GM12878 (cell line): ENCODE measurements at regions not wholly inside any gene's neighbourhood (a gene's known extent, or its start where the extent isn't known, plus 50 kb on each side); places are given as distances from the start of the nearest gene placed in this dataset.

Experiments
- ATAC-seq: fragments of 200-7000 bp; cut with Tn5 transposase; 3 replicates; pipeline ENCODE4 v1.9.1; 2020; ENCODE audit warnings: mild to moderate bottlenecking, moderate library complexity
- BruUV-seq: library from RNA; stranded (reverse); fragments of 400-500 nt; replicated peaks from 2 replicates; lab custom pipeline; 2021; lab: Mats Ljungman, UMichigan
- CTCF ChIA-PET: fragments of 300-600 bp; sonication (Branson Sonifier 250); formaldehyde crosslinking; extraction: SDS; loops from one replicate; lab custom pipeline; 2021; ENCODE audit warnings: inconsistent platforms; lab: Yijun Ruan, JAX
- POLR2A ChIA-PET: fragments of 350-600 bp; formaldehyde crosslinking; extraction: SDS; loops from one replicate; lab custom pipeline; 2021; ENCODE audit warnings: inconsistent platforms; lab: Charles Lee
- RAD21 ChIA-PET: fragments of 300-600 bp; sonication (Branson Sonifier 250); formaldehyde crosslinking; loops from one replicate; lab custom pipeline; 2023; ENCODE audit warnings: antibody characterized with exemption; ENCODE audit not compliant: unreplicated experiment; lab: Charles Lee
- SMC1A ChIA-PET: fragments of 300-600 bp; sonication (Branson Sonifier 250); formaldehyde crosslinking; loops from one replicate; lab custom pipeline; 2023; ENCODE audit not compliant: unreplicated experiment, uncharacterized antibody; lab: Charles Lee
- DNase-seq: peaks from one replicate; pipeline ENCODE4 v3.0.0-alpha.2; 2011; ENCODE audit warnings: low read depth, low spot score
- FAIRE-seq: peaks from 3 replicates; lab custom pipeline; 2011; peaks lifted over from hg19 to GRCh38; lab: Jason Lieb, UNC
- H2AFZ ChIP-seq: 2 replicates; pipeline ENCODE4 v1.6.0; 2011; ENCODE audit warnings: low read depth, low read length, control low read depth; ENCODE audit not compliant: control insufficient read depth
- H3K27ac ChIP-seq: 2 replicates; pipeline ENCODE4 v1.5.1; 2011; ENCODE audit warnings: control low read depth; ENCODE audit not compliant: control insufficient read depth, insufficient read depth
- H3K27me3 ChIP-seq, 2 experiments: replicated peaks in 1 of 2; 2 replicates each; pipeline versions ENCODE4 v1.6.0 to v1.6.1; 2011; ENCODE audit warnings: low read length in 1 of 2; ENCODE audit not compliant: control insufficient read depth in 2 of 2, insufficient read depth in 2 of 2
- H3K36me3 ChIP-seq, 2 experiments: 2 replicates each; pipeline ENCODE4 v1.5.1; 2011; ENCODE audit warnings: low read length in 1 of 2; ENCODE audit not compliant: control insufficient read depth in 2 of 2, insufficient read depth in 2 of 2
- H3K4me1 ChIP-seq: 2 replicates; pipeline ENCODE4 v1.6.1; 2011; ENCODE audit warnings: mild to moderate bottlenecking, low read length, moderate library complexity, mixed read lengths; ENCODE audit not compliant: control insufficient read depth, insufficient read depth
- H3K4me2 ChIP-seq: 2 replicates; pipeline ENCODE4 v1.6.0; 2011; ENCODE audit warnings: control low read depth; ENCODE audit not compliant: control insufficient read depth, insufficient read depth
- H3K4me3 ChIP-seq: fragments of 200-600 bp; sonication (generic); 2 replicates; pipeline ENCODE4 v1.5.1; 2016
- H3K79me2 ChIP-seq: 2 replicates; pipeline ENCODE4 v1.6.0; 2011; ENCODE audit warnings: low read length; ENCODE audit not compliant: control insufficient read depth, insufficient read depth
- H3K9ac ChIP-seq: 2 replicates; pipeline ENCODE4 v1.8.0; 2011; ENCODE audit warnings: low read length, control low read depth, mixed read lengths; ENCODE audit not compliant: control insufficient read depth, insufficient read depth
- H3K9me3 ChIP-seq: replicated peaks from 3 replicates; pipeline ENCODE4 v1.5.1; 2011; ENCODE audit warnings: mild to moderate bottlenecking, low read length; ENCODE audit not compliant: control insufficient read depth, insufficient read depth
- H4K20me1 ChIP-seq: 2 replicates; pipeline ENCODE4 v1.6.0; 2011; ENCODE audit not compliant: control insufficient read depth, insufficient read depth
- ATF7 ChIP-seq: fragments of 450-650 bp; IDR thresholded peaks from 2 replicates; pipeline ENCODE4 v1.6.1; 2016; ENCODE audit warnings: low read depth, mild to moderate bottlenecking
- BCL11A ChIP-seq: IDR thresholded peaks from 2 replicates; pipeline ENCODE4 v1.6.1; 2011; ENCODE audit warnings: low read depth, low read length
- BHLHE40 ChIP-seq, 2 experiments: fragments of 450-650 bp in 1 of 2; IDR thresholded peaks; 2 replicates each; pipeline ENCODE4 v1.6.1; 2011 to 2017; ENCODE audit warnings: low read depth in 2 of 2, borderline replicate concordance in 1 of 2, improper control_type of control experiment in 1 of 2, low read length in 1 of 2, mild to moderate bottlenecking in 1 of 2
- CBX5 ChIP-seq: sonication (generic); IDR thresholded peaks from 2 replicates; pipeline ENCODE4 v1.6.1; 2016; ENCODE audit warnings: low read depth, moderate library complexity, mild to moderate bottlenecking, inconsistent platforms
- CHD4 ChIP-seq: fragments of 200-600 bp; sonication (generic); IDR thresholded peaks from 2 replicates; pipeline ENCODE4 v1.6.1; 2016; ENCODE audit warnings: mild to moderate bottlenecking
- EGR1 ChIP-seq, 2 experiments: IDR thresholded peaks; 1 replicate in 1 of 2; 2 replicates in 1 of 2; pipeline ENCODE4 v1.6.1; 2011 to 2012; ENCODE audit warnings: low read depth in 2 of 2, low read length in 2 of 2, borderline replicate concordance in 1 of 2, mild to moderate bottlenecking in 1 of 2, moderate library complexity in 1 of 2
- HDAC2 ChIP-seq: fragments of 200-600 bp; sonication (generic); IDR thresholded peaks from 2 replicates; pipeline ENCODE4 v1.6.1; 2017
- HSF1 ChIP-seq: fragments of 150-350 bp; IDR thresholded peaks from 2 replicates; pipeline ENCODE4 v1.6.1; 2014; ENCODE audit warnings: mild to moderate bottlenecking, low read depth, low read length
- KDM1A ChIP-seq: fragments of 200-600 bp; sonication (generic); IDR thresholded peaks from 2 replicates; pipeline ENCODE4 v1.6.1; 2016; ENCODE audit warnings: borderline replicate concordance
- RUNX3 ChIP-seq: IDR thresholded peaks from 2 replicates; pipeline ENCODE4 v1.6.1; 2012; ENCODE audit warnings: low read length, inconsistent platforms
- SUPT20H ChIP-seq: IDR thresholded peaks from 2 replicates; pipeline ENCODE4 v1.6.1; 2011; ENCODE audit warnings: low read depth, mild to moderate bottlenecking, low read length, moderate library complexity, borderline replicate concordance; ENCODE audit not compliant: control insufficient read depth
- TCF7 ChIP-seq: IDR thresholded peaks from 2 replicates; pipeline ENCODE4 v1.6.1; 2014; ENCODE audit warnings: antibody characterized with exemption, borderline replicate concordance
- WGBS: methylation state at CpG from one replicate; pipeline ENCODE4 v1.1.6; 2016; ENCODE audit warnings: low lambda C conversion rate; ENCODE audit not compliant: insufficient replicate concordance, insufficient coverage; ENCODE audit errors: missing lambda C conversion rate; 5-methylcytosine and 5-hydroxymethylcytosine counted together
- in situ Hi-C: fragments of 300-500 bp; cut with MboI; formaldehyde crosslinking; loops from 9 replicates; pipeline ENCODE4 v1.14.3; 2018; ENCODE audit warnings: mixed read lengths
- intact Hi-C: fragments of 100-400 bp; cut with micrococcal nuclease; formaldehyde crosslinking; loops from one replicate; pipeline ENCODE4 v1.14.2; 2022; ENCODE audit not compliant: unreplicated experiment
- TF ChIP-seq, protein P1 (sequence below): fragments of 450-650 bp; formaldehyde crosslinking; IDR thresholded peaks from 2 replicates; pipeline ENCODE4 v1.4.0; 2022; ENCODE audit warnings: mild to moderate bottlenecking, moderate library complexity

GRCh38 chr4:116143198-116143597, 942.2 kb downstream of the TRAM1L1 start:
- Histone ChIP-seq H3K27ac (no peak overlapping the region), H4K20me1 (no peaks in the 10 kb centered on the region), H3K9ac (no peak overlapping the region), H3K4me3 (no peak overlapping the region), H2AFZ (no peak overlapping the region), H3K9me3 (no peaks in the 10 kb centered on the region), H3K36me3 (no peaks in the 10 kb centered on the region), H3K4me1 (no peaks in the 10 kb centered on the region), H3K79me2 (no peaks in the 10 kb centered on the region), H3K4me2 (no peak overlapping the region), H3K27me3 (no peaks in the 10 kb centered on the region)
- SMC1A ChIA-PET: no interaction called here
- intact Hi-C loops: no loop called here
- TF ChIP-seq CBX5 (no peak), BCL11A (no peak), SUPT20H (no peak), ATF7 (no peak), HDAC2 (no peak), CHD4 (no peak), RUNX3 (no peak), KDM1A (no peak), EGR1 (IDR thresholded peaks at IDR 0.05; ENCODE audit: borderline replicate concordance in 1 of 2, low read depth in 2 of 2, low read length in 2 of 2) (no peak), BHLHE40 (IDR thresholded peaks at IDR 0.05; ENCODE audit: borderline replicate concordance in 1 of 2, low read depth in 2 of 2, low read length in 1 of 2) (no peak), HSF1 (no peak), TCF7 (no peak)
- TF ChIP-seq, protein P1, sequence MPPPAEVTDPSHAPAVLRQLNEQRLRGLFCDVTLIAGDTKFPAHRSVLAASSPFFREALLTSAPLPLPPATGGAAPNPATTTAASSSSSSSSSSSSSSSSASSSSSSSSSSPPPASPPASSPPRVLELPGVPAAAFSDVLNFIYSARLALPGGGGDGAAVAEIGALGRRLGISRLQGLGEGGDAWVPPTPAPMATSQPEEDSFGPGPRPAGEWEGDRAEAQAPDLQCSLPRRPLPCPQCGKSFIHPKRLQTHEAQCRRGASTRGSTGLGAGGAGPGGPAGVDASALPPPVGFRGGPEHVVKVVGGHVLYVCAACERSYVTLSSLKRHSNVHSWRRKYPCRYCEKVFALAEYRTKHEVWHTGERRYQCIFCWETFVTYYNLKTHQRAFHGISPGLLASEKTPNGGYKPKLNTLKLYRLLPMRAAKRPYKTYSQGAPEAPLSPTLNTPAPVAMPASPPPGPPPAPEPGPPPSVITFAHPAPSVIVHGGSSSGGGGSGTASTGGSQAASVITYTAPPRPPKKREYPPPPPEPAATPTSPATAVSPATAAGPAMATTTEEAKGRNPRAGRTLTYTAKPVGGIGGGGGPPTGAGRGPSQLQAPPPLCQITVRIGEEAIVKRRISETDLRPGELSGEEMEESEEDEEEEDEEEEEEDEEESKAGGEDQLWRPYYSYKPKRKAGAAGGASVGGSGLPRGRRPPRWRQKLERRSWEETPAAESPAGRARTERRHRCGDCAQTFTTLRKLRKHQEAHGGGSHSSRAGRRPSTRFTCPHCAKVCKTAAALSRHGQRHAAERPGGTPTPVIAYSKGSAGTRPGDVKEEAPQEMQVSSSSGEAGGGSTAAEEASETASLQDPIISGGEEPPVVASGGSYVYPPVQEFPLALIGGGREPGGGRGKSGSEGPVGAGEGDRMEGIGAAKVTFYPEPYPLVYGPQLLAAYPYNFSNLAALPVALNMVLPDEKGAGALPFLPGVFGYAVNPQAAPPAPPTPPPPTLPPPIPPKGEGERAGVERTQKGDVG (CRISPR knock-in tag): no peak
- in situ Hi-C loops: no loop called here
- DNase-seq (no peak), ATAC-seq (no peak), FAIRE-seq (no peak)
- 19% methylated on average over 2 of the region's 2 CpGs for WGBS
- CTCF ChIA-PET: no interaction called here
- RAD21 ChIA-PET: no interaction called here
- BruUV-seq: no TSS peak
- POLR2A ChIA-PET: no interaction called here
